ENCODE measurements at regions not wholly inside any gene's neighbourhood (a gene's known extent, or its start where the extent isn't known, plus 50 kb on each side); places are given as distances from the start of the nearest gene placed in this dataset.
"Not testable (repeated sequence)": the region's sequence is repeated elsewhere in the genome, so short reads cannot be mapped to it uniquely, and the experiment has no call there.

GRCh38 chr3:6047016-6047415 is 813.9 kb upstream of the GRM7 start:
- DNase-seq, result no peak

GRCh38 chr3:6060251-6060650 is 800.7 kb upstream of the GRM7 start:
- DNase-seq, result no peak

- no peak for DNase-seq
Observed at GRCh38 chr3:6062261-6063187, 798.4 kb upstream of the GRM7 start.

GRCh38 chr3:6066397-6066796 is 794.5 kb upstream of the GRM7 start:
- no peak for DNase-seq

DNA sequence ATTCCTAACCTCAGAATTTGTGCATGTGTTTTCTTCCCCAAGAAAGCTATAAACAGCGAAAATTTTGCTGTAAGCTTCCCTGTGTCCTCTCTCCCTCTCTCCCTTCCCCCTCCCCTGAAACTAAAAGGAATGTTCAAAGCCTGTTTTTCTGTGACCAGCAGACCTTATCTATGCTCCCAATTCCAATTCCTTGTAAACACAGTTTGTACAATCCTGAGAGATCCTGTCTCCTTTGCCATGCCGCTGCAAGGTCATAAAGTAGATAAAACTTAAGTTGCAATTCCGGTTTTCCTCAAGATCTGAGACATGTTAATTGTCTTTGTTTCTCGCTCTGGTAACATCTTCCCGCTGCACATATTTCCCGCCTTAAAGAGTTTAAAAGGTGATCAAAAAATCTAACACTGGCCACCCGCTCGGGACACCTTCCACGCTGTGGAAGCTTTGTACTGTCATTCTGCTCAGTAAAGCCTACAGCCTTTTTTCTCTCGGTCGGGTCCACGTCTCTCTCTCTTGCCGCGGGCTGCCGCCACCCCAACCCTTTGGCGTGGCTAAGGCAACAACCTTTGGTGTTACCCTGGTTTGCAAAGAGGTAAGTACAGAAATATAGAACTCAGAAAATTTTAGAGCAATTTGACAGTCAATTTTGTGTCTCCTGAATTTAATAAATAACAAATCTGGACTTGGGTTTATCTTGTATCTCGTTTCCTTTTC is 793.9 kb upstream of the GRM7 start:
- not testable (repeated sequence) for DNase-seq

DNA sequence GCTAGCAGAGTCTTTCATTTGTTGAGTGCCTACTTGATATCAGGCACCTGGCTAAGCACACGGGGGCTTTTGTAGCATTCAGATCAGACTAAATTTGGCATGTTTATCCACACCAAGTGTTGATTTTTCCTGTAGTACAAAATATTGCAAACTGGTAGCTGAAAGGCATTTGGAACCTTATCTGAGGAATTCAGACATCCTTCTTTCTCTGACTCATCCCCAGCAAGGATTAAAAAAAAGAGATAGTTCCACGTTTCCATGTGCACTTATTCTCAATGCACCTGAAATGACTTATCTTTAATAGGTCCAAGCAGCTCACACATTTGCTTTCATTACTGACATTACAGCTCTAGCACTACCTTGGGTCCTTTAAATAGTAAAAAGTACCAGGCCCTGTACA is 786.0 kb upstream of the GRM7 start:
- DNase-seq, result no peak

DNA sequence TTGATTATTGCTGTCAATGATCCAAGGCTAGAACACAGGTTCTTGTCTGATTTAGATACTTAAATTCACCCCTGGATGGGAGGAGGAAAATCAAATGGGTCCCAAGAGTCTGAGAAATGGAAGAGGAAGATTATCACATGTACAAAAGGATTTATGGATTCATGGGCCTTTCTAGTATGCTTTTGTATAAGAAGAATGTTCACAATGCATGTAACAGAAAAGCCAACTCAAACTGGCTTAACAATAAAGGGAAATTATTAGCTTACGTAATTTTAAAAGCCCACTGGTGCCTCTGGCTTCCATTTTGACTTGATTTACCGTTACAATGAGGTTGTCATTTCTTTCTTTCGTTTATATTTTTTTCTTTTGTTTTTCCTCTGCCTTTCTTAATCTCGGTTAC is 782.5 kb upstream of the GRM7 start:
- no peak for DNase-seq

DNA sequence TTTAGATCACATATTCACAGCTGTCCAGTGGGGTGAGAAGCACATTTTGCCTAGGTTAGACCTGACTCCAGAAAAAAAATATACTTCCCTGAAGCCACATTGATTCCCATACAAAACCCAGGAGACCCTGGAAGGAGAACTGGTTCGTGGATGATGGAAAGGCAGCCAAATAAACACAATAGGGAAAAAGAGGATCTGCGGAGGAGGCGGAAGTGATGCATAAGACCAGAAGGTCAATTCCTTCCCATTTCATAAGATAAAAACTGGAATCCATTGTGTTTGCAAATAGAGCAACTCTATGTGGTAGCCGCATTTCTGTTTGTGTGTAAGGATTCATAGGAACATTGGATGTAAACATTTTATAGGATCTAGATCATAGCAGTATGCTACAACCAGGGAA is 781.9 kb upstream of the GRM7 start:
- DNase-seq, result no peak

DNA sequence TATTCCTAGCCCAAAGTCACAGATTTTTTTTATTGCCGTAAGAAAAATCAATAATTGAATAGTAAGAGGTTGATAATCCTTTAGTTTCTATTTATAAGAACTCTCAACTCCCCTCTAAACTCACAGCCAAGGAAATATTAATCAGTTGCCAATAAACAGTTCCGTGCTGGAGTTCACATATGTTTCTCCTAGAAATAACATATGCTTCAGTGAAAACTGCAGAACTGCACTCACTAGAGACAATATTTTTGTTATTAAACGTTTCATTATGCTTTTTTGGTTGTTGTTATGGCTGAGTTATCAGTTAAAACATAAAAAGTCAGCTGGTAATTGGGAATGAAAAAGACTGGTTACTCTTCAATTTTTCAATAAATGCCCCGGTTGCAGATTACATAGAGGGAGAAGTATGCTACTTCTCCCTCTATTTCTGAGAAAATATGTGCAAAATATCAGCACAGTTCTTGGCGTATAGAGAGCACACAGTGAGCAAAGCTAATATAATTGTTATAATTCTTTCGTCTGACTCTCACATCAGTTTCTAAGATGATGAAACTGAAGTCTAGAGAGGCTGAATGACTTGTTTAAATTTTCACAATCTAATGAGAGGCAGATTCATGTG is 781.2 kb upstream of the GRM7 start:
- DNase-seq, result no peak

DNA sequence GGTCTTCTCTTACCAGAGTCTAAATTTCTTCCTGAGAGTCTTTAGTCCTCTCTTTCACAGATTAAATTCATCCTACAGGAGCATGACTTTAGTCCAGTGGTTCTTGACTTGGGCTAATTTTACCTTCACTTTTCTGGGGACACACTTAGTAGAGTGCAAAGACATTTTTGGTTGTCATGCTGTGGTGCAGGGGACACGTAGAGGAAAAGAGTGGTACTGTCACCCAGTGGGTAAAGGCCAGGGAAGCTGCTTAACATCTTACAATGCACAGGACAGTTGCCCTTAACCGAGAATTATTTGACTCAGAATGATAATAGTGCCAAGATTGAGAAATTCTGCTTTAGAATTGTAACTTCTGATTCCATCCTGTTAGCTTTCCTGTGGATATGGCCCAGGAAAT is 772.5 kb upstream of the GRM7 start:
- no peak for DNase-seq

DNA sequence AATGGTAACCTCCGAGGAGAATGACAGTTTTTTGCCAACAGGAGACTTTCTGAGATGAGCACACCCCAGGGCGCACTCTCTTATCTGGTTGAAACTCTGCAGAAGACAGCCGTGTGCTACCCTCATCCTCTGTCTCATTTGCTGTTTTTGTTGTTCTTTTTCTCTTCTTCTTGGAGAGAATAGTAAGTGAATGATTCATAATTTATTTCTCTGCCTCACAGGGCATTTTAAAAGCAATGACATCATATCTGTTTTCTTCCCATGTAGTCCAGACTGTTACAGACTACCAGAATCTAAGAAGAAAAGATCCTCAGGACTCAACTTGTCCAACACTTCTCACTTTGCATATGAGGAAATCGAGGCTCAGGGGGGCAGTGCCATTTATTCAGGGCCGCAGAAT is 771.1 kb upstream of the GRM7 start:
- no peak for DNase-seq

DNA sequence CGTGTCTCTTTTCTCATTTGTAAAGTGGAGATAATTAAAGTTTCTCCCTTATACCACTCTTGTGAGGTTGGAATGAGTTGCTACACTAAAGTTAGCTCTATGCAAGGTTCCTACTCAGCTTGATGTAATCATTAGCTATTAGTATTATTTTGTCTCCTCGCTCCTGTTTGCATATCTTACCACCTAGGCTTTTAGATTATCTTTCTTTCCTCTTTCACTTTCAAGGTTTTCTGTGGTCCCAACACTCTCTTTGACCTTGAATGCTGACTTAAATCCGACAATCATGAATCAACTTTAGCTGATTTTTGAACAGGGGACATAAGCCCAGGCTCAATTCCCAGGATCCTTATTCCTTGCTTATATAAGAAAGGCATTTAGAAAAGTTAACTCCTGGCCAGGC is 769.7 kb upstream of the GRM7 start:
- DNase-seq, result no peak

- DNase-seq, result no peak
Observed at GRCh38 chr3:6095006-6095405, 765.9 kb upstream of the GRM7 start.

DNA sequence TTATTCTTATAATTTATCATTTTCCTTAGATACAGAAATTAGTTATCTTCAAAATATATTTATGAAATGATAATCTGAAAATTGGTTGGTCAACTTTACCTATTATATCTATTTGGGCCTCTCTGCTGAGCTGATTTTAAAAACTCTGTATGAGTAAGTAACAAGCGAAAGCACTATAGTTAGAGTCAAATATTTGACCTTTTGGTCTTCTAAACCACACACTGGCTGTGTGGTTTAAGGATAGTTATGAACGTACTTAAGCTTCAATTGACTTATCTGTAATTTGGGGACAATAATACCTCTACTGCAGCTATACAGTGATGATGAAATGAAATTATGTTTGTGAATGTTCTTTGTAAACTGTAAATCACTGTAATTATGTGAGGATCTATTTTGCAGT is 763.9 kb upstream of the GRM7 start:
- DNase-seq, result no peak

- no peak for DNase-seq
Observed at GRCh38 chr3:6097556-6097955, 763.4 kb upstream of the GRM7 start.

GRCh38 chr3:6098516-6099157 is 762.3 kb upstream of the GRM7 start:
- no peak for DNase-seq

- DNase-seq, result no peak
Observed at GRCh38 chr3:6099458-6100075, 761.3 kb upstream of the GRM7 start.

DNA sequence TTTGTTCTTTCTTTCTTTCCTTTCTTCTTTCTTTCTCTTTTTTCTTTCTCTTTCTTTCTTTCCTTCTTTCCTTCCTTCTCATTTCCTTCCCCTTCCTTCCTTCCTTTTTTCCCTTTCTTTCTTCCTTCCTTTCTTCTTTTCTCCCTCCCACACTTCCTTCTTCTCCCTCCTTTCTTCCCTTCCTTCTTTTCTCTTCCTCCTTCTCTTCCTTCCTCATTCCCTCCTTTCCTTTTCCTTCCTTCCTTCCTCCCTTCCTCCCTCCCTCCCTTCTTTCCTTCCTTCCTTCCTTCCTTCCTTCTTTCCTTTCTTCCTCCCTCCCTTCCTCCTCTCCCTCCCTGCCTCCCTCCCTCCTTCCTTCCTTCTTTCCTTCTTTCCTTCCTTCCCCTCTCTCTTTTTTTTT is 755.7 kb upstream of the GRM7 start:
- DNase-seq, result no peak

- no peak for DNase-seq
Observed at GRCh38 chr3:6108957-6109356, 752.0 kb upstream of the GRM7 start.

- DNase-seq, result no peak
Observed at GRCh38 chr3:6110451-6110850, 750.5 kb upstream of the GRM7 start.

DNA sequence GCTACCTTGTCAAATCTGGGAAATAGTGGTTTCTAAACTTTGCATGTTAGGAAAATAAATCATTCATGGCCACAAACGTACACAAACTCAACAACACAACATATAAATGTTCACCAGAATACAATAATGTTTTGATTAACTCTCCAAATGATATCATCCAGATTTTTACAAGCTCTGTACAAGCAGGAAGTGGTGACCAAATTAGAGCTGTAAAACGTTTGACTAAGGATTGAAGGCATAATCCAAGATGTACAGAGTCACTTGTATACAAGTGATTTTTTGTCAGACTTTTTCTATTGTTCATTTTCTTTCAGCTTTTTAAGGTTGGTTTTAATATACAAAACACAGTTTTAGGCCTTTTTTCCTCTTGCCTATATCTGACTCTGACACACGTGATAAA is 748.4 kb upstream of the GRM7 start:
- no peak for DNase-seq

GRCh38 chr3:6113338-6113737 is 747.6 kb upstream of the GRM7 start:
- DNase-seq, result no peak

DNA sequence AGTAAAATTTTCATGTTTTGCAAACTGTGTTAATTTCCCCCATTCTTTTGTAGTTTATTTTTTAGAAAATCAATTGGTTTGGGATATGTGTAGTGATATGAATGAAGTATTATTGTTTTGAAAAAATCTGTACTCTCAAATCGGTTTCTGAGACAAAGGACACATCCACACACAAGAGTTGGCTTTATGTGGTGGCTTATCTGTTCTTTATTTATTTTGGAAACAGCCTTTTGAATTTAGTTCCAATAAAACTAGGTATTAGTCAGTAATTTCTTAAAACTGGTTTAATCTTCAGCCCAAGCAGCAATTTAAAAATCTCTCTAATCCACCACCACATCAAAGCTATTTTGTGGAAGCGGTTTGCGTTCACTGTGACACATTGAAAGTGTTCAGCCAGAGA is 741.5 kb upstream of the GRM7 start:
- DNase-seq, result no peak
